CD14-positive monocyte (primary cell): ENCODE measurements at regions not wholly inside any gene's neighbourhood (a gene's known extent, or its start where the extent isn't known, plus 50 kb on each side); places are given as distances from the start of the nearest gene placed in this dataset.

Experiments used
- DNase-seq, 3 donors: peaks; one replicate each; pipeline ENCODE4 v3.0.0-alpha.2; 2011 to 2022
- H2AFZ ChIP-seq: 2 replicates; pipeline ENCODE4 v1.6.0; 2012; ENCODE audit warnings: mild to moderate bottlenecking, low read depth, low read length, inconsistent platforms; ENCODE audit not compliant: insufficient read depth, poor library complexity, severe bottlenecking
- H3K27ac ChIP-seq, 2 donors: 1 replicate in 1 of 2; 2 replicates in 1 of 2; pipeline ENCODE4 v1.5.1; 2012 to 2013; ENCODE audit warnings: low read length in 2 of 2, control low read depth in 1 of 2, inconsistent platforms in 1 of 2, low read depth in 1 of 2, mild to moderate bottlenecking in 1 of 2
- H3K27me3 ChIP-seq, 2 donors: one replicate each; pipeline versions ENCODE4 v1.6.0 to v1.6.1; 2011 to 2013; ENCODE audit warnings: low read length in 2 of 2; ENCODE audit not compliant: control insufficient read depth in 2 of 2, insufficient read depth in 2 of 2
- H3K36me3 ChIP-seq, 2 donors: replicated peaks in 1 of 2; 1 replicate in 1 of 2; 2 replicates in 1 of 2; pipeline versions ENCODE4 v1.5.1 to v1.6.1; 2012 to 2013; ENCODE audit warnings: low read length in 2 of 2, control low read depth in 1 of 2, inconsistent platforms in 1 of 2, mild to moderate bottlenecking in 1 of 2; ENCODE audit not compliant: insufficient read depth in 2 of 2, control insufficient read depth in 1 of 2
- H3K4me1 ChIP-seq, 2 donors: 1 replicate in 1 of 2; 2 replicates in 1 of 2; pipeline versions ENCODE4 v1.5.1 to v1.6.1; 2012 to 2013; ENCODE audit warnings: low read length in 2 of 2, control low read depth in 1 of 2, inconsistent platforms in 1 of 2, mild to moderate bottlenecking in 1 of 2, moderate library complexity in 1 of 2; ENCODE audit not compliant: insufficient read depth in 2 of 2, control insufficient read depth in 1 of 2
- H3K4me2 ChIP-seq: replicated peaks from 2 replicates; pipeline ENCODE3; 2012; ENCODE audit warnings: low read length, moderate library complexity, mild to moderate bottlenecking; ENCODE audit not compliant: poor library complexity, severe bottlenecking; ENCODE audit errors: extremely low read depth
- H3K4me3 ChIP-seq, 3 experiments: fragments of 200-600 bp in 1 of 3; sonication (generic) in 1 of 3; replicated peaks in 1 of 3; 1 replicate in 2 of 3; 2 replicates in 1 of 3; pipeline ENCODE4 v1.5.1; 2011 to 2013; ENCODE audit warnings: low read length in 3 of 3, mild to moderate bottlenecking in 3 of 3, control low read depth in 2 of 3, low read depth in 2 of 3, inconsistent platforms in 1 of 3, moderate library complexity in 1 of 3
- H3K79me2 ChIP-seq: 2 replicates; pipeline ENCODE4 v1.6.0; 2012; ENCODE audit warnings: mild to moderate bottlenecking, control low read depth, inconsistent platforms, low read length, moderate library complexity; ENCODE audit not compliant: insufficient read depth
- H3K9ac ChIP-seq: 2 replicates; pipeline ENCODE4 v1.6.0; 2017; ENCODE audit warnings: low read length, mild to moderate bottlenecking; ENCODE audit not compliant: insufficient read depth, poor library complexity, severe bottlenecking
- H3K9me3 ChIP-seq, 2 donors: replicated peaks in 1 of 2; 1 replicate in 1 of 2; 2 replicates in 1 of 2; pipeline versions ENCODE4 v1.5.1 to v1.6.1; 2012 to 2013; ENCODE audit warnings: low read length in 2 of 2, control low read depth in 1 of 2; ENCODE audit not compliant: control insufficient read depth in 1 of 2, insufficient read depth in 1 of 2
- H4K20me1 ChIP-seq: 2 replicates; pipeline ENCODE4 v1.6.0; 2012; ENCODE audit warnings: mild to moderate bottlenecking, low read length, control low read depth, moderate library complexity; ENCODE audit not compliant: insufficient read depth
- H3K27ac Mint-ChIP-seq, 7 donors: one replicate each; pipeline ENCODE4 v1.8.0; 2020; ENCODE audit warnings: mild to moderate bottlenecking in 7 of 7, mixed read lengths in 7 of 7, moderate library complexity in 6 of 7, inconsistent platforms in 2 of 7
- H3K27me3 Mint-ChIP-seq, 3 donors: one replicate each; pipeline ENCODE4 v1.8.0; 2021 to 2022; ENCODE audit warnings: low read depth in 3 of 3, mild to moderate bottlenecking in 3 of 3, mixed read lengths in 3 of 3, moderate library complexity in 3 of 3, inconsistent platforms in 1 of 3
- H3K36me3 Mint-ChIP-seq, 2 donors: one replicate each; pipeline ENCODE4 v1.8.0; 2020; ENCODE audit warnings: mixed read lengths in 2 of 2, inconsistent platforms in 1 of 2, mild to moderate bottlenecking in 1 of 2
- H3K4me1 Mint-ChIP-seq: one replicate; pipeline ENCODE4 v1.8.0; 2020; ENCODE audit warnings: mild to moderate bottlenecking, mixed read lengths
- H3K4me3 Mint-ChIP-seq, 2 donors: one replicate each; pipeline ENCODE4 v1.8.0; 2020; ENCODE audit warnings: mild to moderate bottlenecking in 2 of 2, mixed read lengths in 2 of 2, moderate library complexity in 1 of 2
- H3K9me3 Mint-ChIP-seq, 7 donors: one replicate each; pipeline ENCODE4 v1.8.0; 2020 to 2022; ENCODE audit warnings: mixed read lengths in 7 of 7, mild to moderate bottlenecking in 6 of 7, moderate library complexity in 6 of 7, inconsistent platforms in 2 of 7
- CTCF ChIP-seq: fragments of 200-600 bp; IDR thresholded peaks from one replicate; pipeline ENCODE4 v1.8.0; 2022; ENCODE audit warnings: antibody characterized with exemption, mild to moderate bottlenecking
- WGBS: methylation state at CpG from one replicate; pipeline ENCODE4 v1.1.5; 2013; ENCODE audit warnings: missing lambda C conversion rate; ENCODE audit not compliant: insufficient coverage; 5-methylcytosine and 5-hydroxymethylcytosine counted together
- intact Hi-C, 2 donors: fragments of 100-400 bp; cut with micrococcal nuclease; formaldehyde crosslinking; loops; one replicate each; pipeline versions ENCODE4 v1.15.0 to v1.15.1; 2023

GRCh38 chr3:104126463-104126862 is 1240.2 kb upstream of the ALCAM start:
- H3K27ac ChIP-seq, result no peak overlapping the region
- peaks cover 6 to 10% of the 10 kb centered on the region in 2 donors for H3K9me3 ChIP-seq
- H3K4me3 ChIP-seq, result no peak overlapping the region
- Mint-ChIP-seq H3K4me1 (no peaks in the 10 kb centered on the region), H3K9me3 (peaks cover 0 to 9% (median 2%) of the 10 kb centered on the region in 7 donors), H3K4me3 (no peak overlapping the region), H3K27me3 (peaks cover 0 to 2% (median 1%) of the 10 kb centered on the region in 3 donors), H3K36me3 (no peaks in the 10 kb centered on the region), H3K27ac (no peak overlapping the region)
- H2AFZ ChIP-seq, result no peak overlapping the region
- H3K4me2 ChIP-seq, result no peak overlapping the region
- no peak for TF ChIP-seq CTCF
- H4K20me1 ChIP-seq, result no peaks in the 10 kb centered on the region
- no peaks in the 10 kb centered on the region for H3K36me3 ChIP-seq
- H3K79me2 ChIP-seq, result no peaks in the 10 kb centered on the region
- intact Hi-C loops, result no loop called here
- H3K4me1 ChIP-seq, result no peaks in the 10 kb centered on the region
- no peaks in the 10 kb centered on the region for H3K27me3 ChIP-seq
- H3K9ac ChIP-seq, result no peak overlapping the region
- 95% methylated on average over 4 of the region's 4 CpGs for WGBS
- no peak for DNase-seq

DNA sequence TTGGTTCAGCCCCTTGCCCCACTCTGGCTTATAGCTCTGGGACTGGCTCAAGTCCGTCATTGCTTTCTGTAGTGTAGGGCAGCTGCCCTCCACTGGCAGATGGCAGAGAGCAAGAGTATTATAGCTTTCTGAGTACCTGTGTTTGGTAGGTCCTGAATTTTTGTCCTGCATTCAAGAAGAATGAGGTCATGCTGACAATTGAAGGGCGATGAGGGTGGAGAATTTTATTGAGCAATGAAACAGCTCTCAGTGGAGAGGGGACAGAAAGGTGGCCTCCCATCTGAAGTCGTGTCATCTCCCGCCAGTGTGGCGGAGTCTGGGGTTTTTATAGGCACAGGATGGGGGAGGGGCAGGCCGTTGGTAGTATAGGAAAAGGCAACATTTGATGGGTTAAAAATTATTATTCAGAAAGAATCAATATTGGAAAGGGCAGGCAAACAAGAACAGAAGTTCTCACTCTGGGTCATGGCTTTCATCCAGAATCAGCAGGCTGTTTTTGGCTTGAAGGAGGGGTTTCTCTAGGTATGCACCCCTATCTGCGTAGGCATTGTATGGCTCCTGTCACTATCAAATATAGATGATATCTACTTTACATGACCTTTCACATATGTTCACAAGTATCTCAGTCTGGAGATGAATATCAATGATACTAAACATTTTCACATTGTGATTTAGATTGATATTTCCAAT is 1239.7 kb upstream of the ALCAM start:
- H3K27me3 Mint-ChIP-seq, result peaks cover 0 to 2% (median 1%) of the 10 kb centered on the region in 3 donors
- intact Hi-C loops, result no loop called here
- H3K4me3 Mint-ChIP-seq, result no peak overlapping the region

More for the DNA sequence above, 1239.7 kb upstream of the ALCAM start:
- Histone ChIP-seq H3K27me3 (no peaks in the 10 kb centered on the region), H3K4me3 (no peak overlapping the region), H3K9ac (no peak overlapping the region), H3K9me3 (peaks cover 6 to 10% of the 10 kb centered on the region in 2 donors), H3K4me2 (no peak overlapping the region), H3K36me3 (no peaks in the 10 kb centered on the region), H3K79me2 (no peaks in the 10 kb centered on the region), H3K4me1 (no peaks in the 10 kb centered on the region), H2AFZ (no peak overlapping the region), H3K27ac (no peak overlapping the region), H4K20me1 (no peaks in the 10 kb centered on the region)
- WGBS, result 91% methylated on average over 6 of the region's 7 CpGs
- DNase-seq, result no peak
- no peaks in the 10 kb centered on the region for H3K4me1 Mint-ChIP-seq
- peaks cover 0 to 9% (median 2%) of the 10 kb centered on the region in 7 donors for H3K9me3 Mint-ChIP-seq
- no peaks in the 10 kb centered on the region for H3K36me3 Mint-ChIP-seq
- no peak overlapping the region for H3K27ac Mint-ChIP-seq
- no peak for TF ChIP-seq CTCF
